Stomach (tissue), 8 donors: ENCODE measurements at regions not wholly inside any gene's neighbourhood (a gene's known extent, or its start where the extent isn't known, plus 50 kb on each side); places are given as distances from the start of the nearest gene placed in this dataset.
A peak's percentile ranks its signal among the peaks of the same experiment; 100 is the strongest.

Experiments
- DNase-seq, 2 donors: peaks; one replicate each; pipeline versions ENCODE4 v3.0.0 to v3.0.0-alpha.2; 2013 to 2019
- H3K27ac ChIP-seq, 5 donors: fragments of 200-600 bp in 4 of 5; sonication (generic) in 4 of 5; one replicate each; pipeline ENCODE4 v1.5.1; 2013 to 2019; ENCODE audit warnings: mild to moderate bottlenecking in 1 of 5, moderate library complexity in 1 of 5
- H3K27me3 ChIP-seq, 3 donors: fragments of 200-600 bp; sonication (generic); one replicate each; pipeline ENCODE4 v1.5.1; 2017 to 2019; ENCODE audit warnings: mixed run types in 1 of 3
- H3K36me3 ChIP-seq, 4 donors: fragments of 200-600 bp; sonication (generic); 1 replicate in 3 of 4; 2 replicates in 1 of 4; pipeline ENCODE4 v1.5.1; 2016 to 2019
- H3K4me1 ChIP-seq, 4 donors: fragments of 200-600 bp; sonication (generic); one replicate each; pipeline ENCODE4 v1.5.1; 2016 to 2019
- H3K4me3 ChIP-seq, 4 donors: fragments of 200-600 bp; sonication (generic) in 3 of 4; one replicate each; pipeline ENCODE4 v1.5.1; 2016 to 2019; ENCODE audit warnings: mild to moderate bottlenecking in 1 of 4
- H3K9me3 ChIP-seq, 4 donors: fragments of 200-600 bp; sonication (generic); one replicate each; pipeline ENCODE4 v1.5.1; 2016 to 2019
- EP300 ChIP-seq: sonication (generic); formaldehyde crosslinking; IDR thresholded peaks from one replicate; pipeline ENCODE4 v1.6.1; 2017; ENCODE audit warnings: antibody characterized with exemption
- POLR2A ChIP-seq, 4 donors: fragments of 450-650 bp; IDR thresholded peaks; one replicate each; pipeline ENCODE4 v1.6.1; 2016; ENCODE audit warnings: antibody characterized with exemption in 4 of 4, control low read depth in 2 of 4, mild to moderate bottlenecking in 1 of 4, moderate library complexity in 1 of 4
- POLR2AphosphoS5 ChIP-seq, 3 donors: sonication (generic); formaldehyde crosslinking; IDR thresholded peaks; one replicate each; pipeline ENCODE4 v1.6.1; 2016; ENCODE audit warnings: antibody characterized with exemption in 3 of 3
- WGBS, 5 donors: extraction: QIAGEN DNeasy Blood & Tissue Kit in 3 of 5; methylation state at CpG; one replicate each; pipeline versions ENCODE4 v1.1.5 to v1.1.7; 2013 to 2018; 5-methylcytosine and 5-hydroxymethylcytosine counted together
- intact Hi-C: fragments of 100-400 bp; cut with DNase I; formaldehyde crosslinking; loops from one replicate; pipeline ENCODE4 v1.15.1; 2023; ENCODE audit warnings: low total_unique reads
- TF ChIP-seq, protein P1 (sequence below), 7 experiments: fragments of 450-650 bp in 4 of 7; fragments of 200-600 bp in 3 of 7; sonication (generic) in 3 of 7; IDR thresholded peaks; one replicate each; pipeline ENCODE4 v1.5.1; 2016 to 2019; ENCODE audit warnings: antibody characterized with exemption in 7 of 7, control low read depth in 2 of 7, mild to moderate bottlenecking in 1 of 7
- donor health status: healthy with polysubstance abuse.
- donor health status: Bipolar disorder and iron deficiency.
- donor health status: healthy.

DNA sequence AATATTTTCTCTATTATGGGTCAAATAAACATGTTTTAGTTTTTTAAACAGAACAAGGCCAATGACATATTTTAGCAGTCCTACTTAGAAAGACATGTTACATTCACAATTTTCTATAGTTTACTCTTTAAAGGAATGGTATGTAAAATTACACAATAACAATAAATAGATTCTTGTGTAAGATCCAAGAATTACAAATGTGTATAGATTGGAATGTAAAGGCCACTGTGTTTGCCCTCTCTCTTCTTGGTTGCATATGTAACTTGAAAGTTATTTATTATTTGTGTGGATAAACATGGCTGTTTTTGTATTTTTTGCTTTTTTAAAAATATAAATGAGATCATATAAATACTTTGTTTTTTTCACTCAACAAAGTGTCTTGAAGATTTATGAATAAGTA, 979.3 kb upstream of the CELF2 start:
- no peak overlapping the region for H3K27ac ChIP-seq
- H3K36me3 ChIP-seq, result no peaks in the 10 kb centered on the region
- H3K4me1 ChIP-seq, result no peaks in the 10 kb centered on the region
- intact Hi-C loops, result no loop called here
- DNase-seq, result no peak
- H3K4me3 ChIP-seq, result no peak overlapping the region
- no peaks in the 10 kb centered on the region for H3K27me3 ChIP-seq
- TF ChIP-seq POLR2AphosphoS5 (IDR thresholded peaks at IDR 0.05) (no peak), EP300 (no peak), POLR2A (IDR thresholded peaks at IDR 0.05) (no peak)
- TF ChIP-seq, protein P1, sequence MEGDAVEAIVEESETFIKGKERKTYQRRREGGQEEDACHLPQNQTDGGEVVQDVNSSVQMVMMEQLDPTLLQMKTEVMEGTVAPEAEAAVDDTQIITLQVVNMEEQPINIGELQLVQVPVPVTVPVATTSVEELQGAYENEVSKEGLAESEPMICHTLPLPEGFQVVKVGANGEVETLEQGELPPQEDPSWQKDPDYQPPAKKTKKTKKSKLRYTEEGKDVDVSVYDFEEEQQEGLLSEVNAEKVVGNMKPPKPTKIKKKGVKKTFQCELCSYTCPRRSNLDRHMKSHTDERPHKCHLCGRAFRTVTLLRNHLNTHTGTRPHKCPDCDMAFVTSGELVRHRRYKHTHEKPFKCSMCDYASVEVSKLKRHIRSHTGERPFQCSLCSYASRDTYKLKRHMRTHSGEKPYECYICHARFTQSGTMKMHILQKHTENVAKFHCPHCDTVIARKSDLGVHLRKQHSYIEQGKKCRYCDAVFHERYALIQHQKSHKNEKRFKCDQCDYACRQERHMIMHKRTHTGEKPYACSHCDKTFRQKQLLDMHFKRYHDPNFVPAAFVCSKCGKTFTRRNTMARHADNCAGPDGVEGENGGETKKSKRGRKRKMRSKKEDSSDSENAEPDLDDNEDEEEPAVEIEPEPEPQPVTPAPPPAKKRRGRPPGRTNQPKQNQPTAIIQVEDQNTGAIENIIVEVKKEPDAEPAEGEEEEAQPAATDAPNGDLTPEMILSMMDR (IDR thresholded peaks at IDR 0.05), result no peak
- no peaks in the 10 kb centered on the region for H3K9me3 ChIP-seq

DNA sequence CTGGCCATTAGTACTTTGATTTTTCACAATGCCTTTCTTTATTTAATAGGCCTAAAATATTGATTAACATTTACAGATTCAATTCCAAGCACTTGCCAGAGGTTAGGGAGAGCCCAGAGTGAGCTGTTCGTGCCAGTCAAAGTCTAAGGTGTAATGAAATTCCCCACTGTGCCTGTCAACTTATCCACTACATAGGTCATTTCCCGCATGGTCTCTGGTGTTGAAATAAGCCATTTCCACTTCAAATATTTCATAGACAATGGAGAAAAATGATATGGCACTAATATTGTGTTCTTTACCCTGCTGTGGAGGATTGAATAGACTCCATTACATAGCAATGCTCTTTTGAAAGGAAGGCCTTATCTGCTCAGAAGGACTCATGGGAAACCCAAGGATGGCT, 978.1 kb upstream of the CELF2 start:
- H3K36me3 ChIP-seq, result no peaks in the 10 kb centered on the region
- H3K27me3 ChIP-seq, result no peaks in the 10 kb centered on the region
- 60 to 78% (median 77%) methylated on average over 2 of the region's 2 CpGs for WGBS, 5 donors
- H3K4me3 ChIP-seq, result no peak overlapping the region
- no peaks in the 10 kb centered on the region for H3K4me1 ChIP-seq
- TF ChIP-seq EP300 (no peak), POLR2A (IDR thresholded peaks at IDR 0.05) (no peak), POLR2AphosphoS5 (IDR thresholded peaks at IDR 0.05) (no peak)
- TF ChIP-seq, protein P1 (IDR thresholded peaks at IDR 0.05), result no peak
- H3K27ac ChIP-seq, result no peak overlapping the region
- intact Hi-C loops, result no loop called here
- no peaks in the 10 kb centered on the region for H3K9me3 ChIP-seq
- no peak for DNase-seq

GRCh38 chr10:10043083-10043482, 974.6 kb upstream of the CELF2 start:
- Histone ChIP-seq H3K4me3 (no peak overlapping the region), H3K9me3 (no peaks in the 10 kb centered on the region), H3K4me1 (no peaks in the 10 kb centered on the region), H3K27me3 (no peaks in the 10 kb centered on the region), H3K36me3 (no peaks in the 10 kb centered on the region), H3K27ac (no peak overlapping the region)
- WGBS, 5 donors, result 0% methylated on average over 1 of the region's 1 CpG
- TF ChIP-seq POLR2AphosphoS5 (IDR thresholded peaks at IDR 0.05) (no peak), POLR2A (IDR thresholded peaks at IDR 0.05) (no peak), EP300 (no peak)
- TF ChIP-seq, protein P1 (IDR thresholded peaks at IDR 0.05), result no peak
- no peak for DNase-seq
- intact Hi-C loops, result no loop called here

DNA sequence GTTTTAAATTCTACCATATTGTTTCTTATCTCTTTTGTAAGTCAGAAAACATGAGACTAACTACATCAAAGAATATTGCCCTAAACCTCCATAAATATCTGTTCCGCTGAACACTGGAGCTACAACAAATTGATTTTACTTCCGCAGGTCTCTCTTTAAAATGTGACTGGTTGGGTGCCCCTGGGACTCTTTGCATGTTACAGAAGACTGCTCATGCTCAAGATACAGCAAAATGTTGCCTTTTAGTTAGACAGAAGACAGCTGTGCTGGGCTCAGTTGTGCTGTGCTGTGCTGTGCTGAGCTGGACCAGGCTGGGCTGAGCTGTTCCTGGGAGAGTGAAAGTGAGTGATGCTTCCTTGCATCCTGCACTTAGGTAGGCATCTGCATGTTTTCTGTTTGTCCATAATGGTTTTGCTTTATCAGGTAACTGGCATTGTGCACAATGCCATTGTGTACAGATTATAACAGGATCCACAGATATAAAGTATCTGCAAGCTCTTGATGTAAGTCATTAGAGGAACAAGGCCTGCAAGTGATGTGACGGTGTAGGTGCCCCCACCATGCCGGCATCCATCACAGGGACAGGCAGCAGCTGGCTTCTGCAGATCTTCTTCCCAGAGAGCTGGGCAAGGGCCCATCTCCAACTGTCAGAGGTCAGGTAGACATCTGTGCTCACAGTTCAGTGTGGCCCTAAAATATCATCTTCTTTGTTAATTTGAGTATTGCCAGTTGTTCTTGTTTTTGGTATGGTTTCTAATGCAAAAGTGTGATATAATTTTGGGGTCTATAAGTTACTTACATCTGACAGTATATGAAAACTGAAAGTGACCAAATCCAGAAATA, 972.5 kb upstream of the CELF2 start:
- no peaks in the 10 kb centered on the region for H3K4me1 ChIP-seq
- 78 to 93% (median 91%) methylated on average over 4 of the region's 4 CpGs for WGBS, 5 donors
- no peaks in the 10 kb centered on the region for H3K9me3 ChIP-seq
- peak in 1 of 2 donors; percentile 32 for DNase-seq
- no peak for TF ChIP-seq POLR2A (IDR thresholded peaks at IDR 0.05)
- TF ChIP-seq, protein P1 (IDR thresholded peaks at IDR 0.05), result no peak
- TF ChIP-seq EP300, result no peak
- no peak for TF ChIP-seq POLR2AphosphoS5 (IDR thresholded peaks at IDR 0.05)
- H3K4me3 ChIP-seq, result no peak overlapping the region
- intact Hi-C loops, result no loop called here
- no peak overlapping the region for H3K27ac ChIP-seq
- no peaks in the 10 kb centered on the region for H3K27me3 ChIP-seq
- no peaks in the 10 kb centered on the region for H3K36me3 ChIP-seq
